SK-N-SH treated with all-trans-retinoic acid at 6 μM for 48 hours (cell line): ENCODE measurements at regions not wholly inside any gene's neighbourhood (a gene's known extent, or its start where the extent isn't known, plus 50 kb on each side); places are given as distances from the start of the nearest gene placed in this dataset.

Experiments used
- CSDC2 ChIP-seq: fragments of 250-450 bp; sonication (Bioruptor Pico); IDR thresholded peaks from 2 replicates; pipeline ENCODE4 v1.5.0; 2020; ENCODE audit warnings: mild to moderate bottlenecking, moderate library complexity
- PATZ1 ChIP-seq: fragments of 250-450 bp; sonication (Bioruptor Pico); IDR thresholded peaks from 2 replicates; pipeline ENCODE4 v1.8.0; 2020; ENCODE audit warnings: mild to moderate bottlenecking, moderate library complexity, borderline replicate concordance
- POU6F1 ChIP-seq: fragments of 250-450 bp; sonication (Bioruptor Pico); IDR thresholded peaks from 2 replicates; pipeline ENCODE4 v1.8.0; 2021; ENCODE audit warnings: low read depth, mild to moderate bottlenecking, moderate library complexity, borderline replicate concordance
- PPARA ChIP-seq: fragments of 250-450 bp; sonication (Bioruptor Pico); IDR thresholded peaks from 2 replicates; pipeline ENCODE4 v1.5.0; 2020; ENCODE audit warnings: mild to moderate bottlenecking, borderline replicate concordance
- RARB ChIP-seq: fragments of 250-450 bp; sonication (Bioruptor Pico); IDR thresholded peaks from 2 replicates; pipeline ENCODE4 v1.8.0; 2021; ENCODE audit warnings: mild to moderate bottlenecking, moderate library complexity
- ZFP3 ChIP-seq: fragments of 250-450 bp; sonication (Bioruptor Pico); IDR thresholded peaks from 2 replicates; pipeline ENCODE4 v1.5.0; 2020; ENCODE audit warnings: mild to moderate bottlenecking, moderate library complexity
- ZFP30 ChIP-seq: fragments of 450-650 bp; formaldehyde crosslinking; IDR thresholded peaks from 2 replicates; pipeline ENCODE4 v1.5.0; 2022; ENCODE audit warnings: mild to moderate bottlenecking, moderate library complexity

GRCh38 chr4:38396091-38396490, 267.9 kb upstream of the KLF3 start:
- TF ChIP-seq PPARA (CRISPR knock-in tag) = no peak
- TF ChIP-seq PATZ1 (CRISPR knock-in tag) = no peak
- no peak for TF ChIP-seq POU6F1 (CRISPR knock-in tag)
- TF ChIP-seq ZFP3 (CRISPR knock-in tag) = no peak
- TF ChIP-seq CSDC2 (CRISPR knock-in tag) = no peak
- no peak for TF ChIP-seq ZFP30 (CRISPR knock-in tag)
- TF ChIP-seq RARB (CRISPR knock-in tag) = no peak
